Aorta (tissue), 5 donors: ENCODE measurements at regions not wholly inside any gene's neighbourhood (a gene's known extent, or its start where the extent isn't known, plus 50 kb on each side); places are given as distances from the start of the nearest gene placed in this dataset.

ENCODE experiments used
- ATAC-seq: fragments of 200-7000 bp; cut with Tn5 transposase; one replicate; pipeline ENCODE4 v1.9.1; 2022; ENCODE audit warnings: moderate library complexity; ENCODE audit not compliant: low FRiP score
- DNase-seq, 2 donors: peaks; one replicate each; pipeline ENCODE4 v3.0.0-alpha.2; 2020
- H3K27ac ChIP-seq, 2 donors: one replicate each; pipeline ENCODE4 v1.5.1; 2013; ENCODE audit warnings: low read length in 2 of 2, mild to moderate bottlenecking in 2 of 2, moderate library complexity in 2 of 2, control low read depth in 1 of 2, inconsistent platforms in 1 of 2, low read depth in 1 of 2
- H3K27me3 ChIP-seq, 2 donors: one replicate each; pipeline ENCODE4 v1.6.1; 2013; ENCODE audit warnings: control low read depth in 1 of 2, low read length in 1 of 2, mild to moderate bottlenecking in 1 of 2, moderate library complexity in 1 of 2; ENCODE audit not compliant: insufficient read depth in 2 of 2, control insufficient read depth in 1 of 2
- H3K36me3 ChIP-seq, 2 donors: one replicate each; pipeline ENCODE4 v1.6.1; 2013; ENCODE audit warnings: control low read depth in 1 of 2, low read length in 1 of 2, mild to moderate bottlenecking in 1 of 2; ENCODE audit not compliant: insufficient read depth in 2 of 2, control insufficient read depth in 1 of 2
- H3K4me1 ChIP-seq, 2 donors: one replicate each; pipeline ENCODE4 v1.6.1; 2013; ENCODE audit warnings: low read length in 2 of 2, control low read depth in 1 of 2, mild to moderate bottlenecking in 1 of 2, moderate library complexity in 1 of 2; ENCODE audit not compliant: insufficient read depth in 2 of 2, control insufficient read depth in 1 of 2
- H3K4me3 ChIP-seq, 2 donors: one replicate each; pipeline ENCODE4 v1.5.1; 2013; ENCODE audit warnings: low read length in 2 of 2, control low read depth in 1 of 2, mild to moderate bottlenecking in 1 of 2
- H3K9me3 ChIP-seq: one replicate; pipeline ENCODE4 v1.6.1; 2013; ENCODE audit warnings: mild to moderate bottlenecking, low read length; ENCODE audit not compliant: control insufficient read depth
- WGBS, 2 donors: extraction: QIAGEN DNeasy Blood & Tissue Kit; methylation state at CpG; one replicate each; pipeline ENCODE4 v1.1.7; 2013; 5-methylcytosine and 5-hydroxymethylcytosine counted together
- intact Hi-C, 2 donors: fragments of 100-400 bp; cut with DNase I; formaldehyde crosslinking; loops; one replicate each; pipeline versions ENCODE4 v1.14.2 to v1.15.0; 2022
- donor health status: healthy with polysubstance abuse.
- donor health status: Bipolar disorder and iron deficiency.
- donor health status: DM: no; HTN: no; CAD: no.
- donor health status: DM: no; HTN: no; CAD: no.
- donor health status: DM: yes; HTN: yes; CAD: no.

GRCh38 chr3:13223574-13224237, 150.5 kb upstream of the IQSEC1 start:
- no peak overlapping the region for H3K4me3 ChIP-seq
- no peak overlapping the region for H3K27ac ChIP-seq
- DNase-seq (no peak), ATAC-seq (no peak)
- H3K36me3 ChIP-seq = no peaks in the 10 kb centered on the region
- intact Hi-C loops = no loop called here
- H3K9me3 ChIP-seq = no peaks in the 10 kb centered on the region
- H3K4me1 ChIP-seq = no peaks in the 10 kb centered on the region
- no peaks in the 10 kb centered on the region for H3K27me3 ChIP-seq
- 77 to 80% methylated on average over 17 of the region's 17 CpGs for WGBS, 2 donors

- intact Hi-C loops = no loop called here
- Histone ChIP-seq H3K27ac (no peak overlapping the region), H3K27me3 (no peaks in the 10 kb centered on the region), H3K4me3 (no peak overlapping the region), H3K9me3 (no peaks in the 10 kb centered on the region), H3K36me3 (no peaks in the 10 kb centered on the region), H3K4me1 (no peaks in the 10 kb centered on the region)
- DNase-seq = no peak
- no peak for ATAC-seq
- 81 to 85% methylated on average over 10 of the region's 10 CpGs for WGBS, 2 donors
Measured at GRCh38 chr3:13222891-13223573, 149.8 kb upstream of the IQSEC1 start.

GRCh38 chr3:13222131-13222530, 148.9 kb upstream of the IQSEC1 start:
- Histone ChIP-seq H3K4me3 (no peak overlapping the region), H3K36me3 (no peaks in the 10 kb centered on the region), H3K27me3 (no peaks in the 10 kb centered on the region), H3K27ac (no peak overlapping the region), H3K9me3 (no peaks in the 10 kb centered on the region), H3K4me1 (no peaks in the 10 kb centered on the region)
- intact Hi-C loops = no loop called here
- 80 to 85% methylated on average over 9 of the region's 9 CpGs for WGBS, 2 donors
- DNase-seq (no peak), ATAC-seq (no peak)

GRCh38 chr3:13221491-13222061, 148.3 kb upstream of the IQSEC1 start:
- no peaks in the 10 kb centered on the region for H3K9me3 ChIP-seq
- DNase-seq = no peak
- WGBS, 2 donors = 89 to 93% methylated on average over 17 of the region's 17 CpGs
- no peaks in the 10 kb centered on the region for H3K4me1 ChIP-seq
- no peaks in the 10 kb centered on the region for H3K36me3 ChIP-seq
- no peaks in the 10 kb centered on the region for H3K27me3 ChIP-seq
- no peak for ATAC-seq
- intact Hi-C loops = no loop called here
- no peak overlapping the region for H3K4me3 ChIP-seq
- H3K27ac ChIP-seq = no peak overlapping the region

- Histone ChIP-seq H3K4me1 (no peaks in the 10 kb centered on the region), H3K27me3 (no peaks in the 10 kb centered on the region), H3K36me3 (no peaks in the 10 kb centered on the region), H3K9me3 (no peaks in the 10 kb centered on the region), H3K4me3 (no peak overlapping the region), H3K27ac (no peak overlapping the region)
- no peak for DNase-seq
- intact Hi-C loops = no loop called here
- 89 to 95% methylated on average over 8 of the region's 8 CpGs for WGBS, 2 donors
- no peak for ATAC-seq
Measured at GRCh38 chr3:13220991-13221390, 147.8 kb upstream of the IQSEC1 start.

GRCh38 chr3:13219902-13220296, 146.7 kb upstream of the IQSEC1 start:
- intact Hi-C loops = no loop called here
- H3K4me1 ChIP-seq = no peaks in the 10 kb centered on the region

GRCh38 chr3:13219077-13219901, 146.1 kb upstream of the IQSEC1 start:
- H3K4me3 ChIP-seq = no peak overlapping the region
- DNase-seq = no peak
- no peak overlapping the region for H3K27ac ChIP-seq
- no peak for ATAC-seq
- no peaks in the 10 kb centered on the region for H3K27me3 ChIP-seq
- WGBS, 2 donors = 78 to 83% methylated on average over 19 to 20 of the region's 20 CpGs
- no peaks in the 10 kb centered on the region for H3K4me1 ChIP-seq
- no peaks in the 10 kb centered on the region for H3K9me3 ChIP-seq
- no peaks in the 10 kb centered on the region for H3K36me3 ChIP-seq
- intact Hi-C loops = no loop called here

More at GRCh38 chr3:13219902-13220296, 146.7 kb upstream of the IQSEC1 start:
- ATAC-seq = no peak
- no peaks in the 10 kb centered on the region for H3K27me3 ChIP-seq
- no peaks in the 10 kb centered on the region for H3K9me3 ChIP-seq
- no peak overlapping the region for H3K4me3 ChIP-seq
- H3K36me3 ChIP-seq = no peaks in the 10 kb centered on the region
- no peak overlapping the region for H3K27ac ChIP-seq
- DNase-seq = no peak
- 85 to 87% methylated on average over 10 of the region's 10 CpGs for WGBS, 2 donors

GRCh38 chr3:13218541-13218908, 145.3 kb upstream of the IQSEC1 start:
- DNase-seq = no peak
- WGBS, 2 donors = 88 to 93% methylated on average over 4 of the region's 4 CpGs

More at GRCh38 chr3:13218541-13218908, 145.3 kb upstream of the IQSEC1 start:
- no peaks in the 10 kb centered on the region for H3K27me3 ChIP-seq
- intact Hi-C loops = no loop called here
- no peak overlapping the region for H3K27ac ChIP-seq
- H3K36me3 ChIP-seq = no peaks in the 10 kb centered on the region
- ATAC-seq = no peak
- H3K9me3 ChIP-seq = no peaks in the 10 kb centered on the region
- H3K4me3 ChIP-seq = no peak overlapping the region
- H3K4me1 ChIP-seq = no peaks in the 10 kb centered on the region
